ENCODE measurements at regions not wholly inside any gene's neighbourhood (a gene's known extent, or its start where the extent isn't known, plus 50 kb on each side); places are given as distances from the start of the nearest gene placed in this dataset.

- Histone ChIP-seq H3K9me3 (ENCODE audit: low read depth) (no peaks in the 10 kb centered on the region), H3K27ac (no peak overlapping the region), H2AFZ (replicated peaks) (peak overlapping the region; percentile 23), H3K27me3 (no peaks in the 10 kb centered on the region), H3K4me1 (peaks cover 26% of the 10 kb centered on the region), H3K4me3 (no peak overlapping the region), H4K20me1 (ENCODE audit: low read depth) (no peaks in the 10 kb centered on the region), H3K36me3 (no peaks in the 10 kb centered on the region), H3K9ac (no peak overlapping the region), H3K4me2 (peak overlapping the region; percentile 43), H3K79me2 (ENCODE audit: low read depth) (no peaks in the 10 kb centered on the region), H3F3A (ENCODE audit: low read depth) (no peaks in the 10 kb centered on the region)
- H3K27me3 Mint-ChIP-seq (ENCODE audit: insufficient read depth, low read depth): no peaks in the 10 kb centered on the region
- H3K9me3 Mint-ChIP-seq: no peaks in the 10 kb centered on the region
- no peaks in the 10 kb centered on the region for H3K36me3 Mint-ChIP-seq
- no peak overlapping the region for H3K4me3 Mint-ChIP-seq
- TF ChIP-seq, protein P1, sequence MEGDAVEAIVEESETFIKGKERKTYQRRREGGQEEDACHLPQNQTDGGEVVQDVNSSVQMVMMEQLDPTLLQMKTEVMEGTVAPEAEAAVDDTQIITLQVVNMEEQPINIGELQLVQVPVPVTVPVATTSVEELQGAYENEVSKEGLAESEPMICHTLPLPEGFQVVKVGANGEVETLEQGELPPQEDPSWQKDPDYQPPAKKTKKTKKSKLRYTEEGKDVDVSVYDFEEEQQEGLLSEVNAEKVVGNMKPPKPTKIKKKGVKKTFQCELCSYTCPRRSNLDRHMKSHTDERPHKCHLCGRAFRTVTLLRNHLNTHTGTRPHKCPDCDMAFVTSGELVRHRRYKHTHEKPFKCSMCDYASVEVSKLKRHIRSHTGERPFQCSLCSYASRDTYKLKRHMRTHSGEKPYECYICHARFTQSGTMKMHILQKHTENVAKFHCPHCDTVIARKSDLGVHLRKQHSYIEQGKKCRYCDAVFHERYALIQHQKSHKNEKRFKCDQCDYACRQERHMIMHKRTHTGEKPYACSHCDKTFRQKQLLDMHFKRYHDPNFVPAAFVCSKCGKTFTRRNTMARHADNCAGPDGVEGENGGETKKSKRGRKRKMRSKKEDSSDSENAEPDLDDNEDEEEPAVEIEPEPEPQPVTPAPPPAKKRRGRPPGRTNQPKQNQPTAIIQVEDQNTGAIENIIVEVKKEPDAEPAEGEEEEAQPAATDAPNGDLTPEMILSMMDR (IDR thresholded peaks at IDR 0.05): no peak
- TF ChIP-seq EZH2 (IDR thresholded peaks at IDR 0.05) (no peak), EZH2phosphoT487 (IDR thresholded peaks at IDR 0.05) (no peak)
- peak; percentile 54 for DNase-seq (ENCODE audit: low spot score)
- H3K4me1 Mint-ChIP-seq: peaks cover 21% of the 10 kb centered on the region
- no peak overlapping the region for H3K27ac Mint-ChIP-seq
Observed at GRCh38 chr9:13443346-13444244, 164.1 kb upstream of the MPDZ start.

DNA sequence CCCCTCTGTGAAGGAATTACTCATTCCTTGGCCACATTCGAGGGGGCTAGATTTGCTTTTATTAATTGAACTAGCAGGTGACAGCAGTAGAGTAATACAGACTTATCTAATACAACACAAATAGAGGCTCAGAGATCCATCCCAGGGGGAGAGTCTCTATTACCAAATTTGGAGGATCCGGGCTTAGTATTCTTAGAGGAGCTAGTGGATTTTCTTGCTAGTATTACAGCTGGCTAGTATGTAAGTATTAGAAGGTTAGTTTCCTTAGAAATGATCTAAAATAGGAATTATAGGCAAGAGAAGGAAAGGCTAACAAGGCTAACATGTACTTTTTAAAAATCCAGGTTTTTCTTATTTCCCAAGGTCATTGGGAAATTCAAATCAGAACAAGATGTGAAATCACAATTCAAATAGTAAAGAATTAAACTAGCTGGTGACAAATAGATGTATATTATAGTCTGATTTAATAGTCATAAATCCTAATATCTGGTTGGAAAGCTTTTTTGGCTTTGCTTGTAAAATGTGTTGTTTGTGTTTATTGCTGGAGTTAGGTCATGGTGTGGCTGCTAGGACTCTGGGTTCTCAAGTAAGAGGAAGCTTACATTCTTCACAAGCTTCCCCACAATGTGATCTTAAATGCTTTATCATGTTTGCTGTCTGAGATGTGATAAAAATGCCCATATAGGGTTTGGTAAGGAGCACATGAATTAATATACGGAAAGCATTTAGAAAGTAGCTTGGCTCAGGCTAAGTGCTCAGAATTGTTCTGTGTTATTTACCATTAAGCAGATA lies 160.4 kb upstream of the MPDZ start:
- H3K4me2 ChIP-seq: no peak overlapping the region
- Mint-ChIP-seq H3K27me3 (ENCODE audit: insufficient read depth, low read depth) (no peaks in the 10 kb centered on the region), H3K9me3 (no peaks in the 10 kb centered on the region), H3K4me3 (no peak overlapping the region), H3K27ac (no peak overlapping the region), H3K36me3 (no peaks in the 10 kb centered on the region), H3K4me1 (peaks cover 9% of the 10 kb centered on the region)
- H3F3A ChIP-seq (ENCODE audit: low read depth): no peaks in the 10 kb centered on the region
- H3K9me3 ChIP-seq (ENCODE audit: low read depth): no peaks in the 10 kb centered on the region
- H3K27me3 ChIP-seq: no peaks in the 10 kb centered on the region
- H4K20me1 ChIP-seq (ENCODE audit: low read depth): no peaks in the 10 kb centered on the region
- H3K27ac ChIP-seq: no peak overlapping the region
- no peak overlapping the region for H3K9ac ChIP-seq
- no peaks in the 10 kb centered on the region for H3K79me2 ChIP-seq (ENCODE audit: low read depth)
- H3K36me3 ChIP-seq: no peaks in the 10 kb centered on the region
- peaks cover 22% of the 10 kb centered on the region for H3K4me1 ChIP-seq
- TF ChIP-seq EZH2 (IDR thresholded peaks at IDR 0.05): no peak
- TF ChIP-seq, protein P1 (IDR thresholded peaks at IDR 0.05): no peak
- TF ChIP-seq EZH2phosphoT487 (IDR thresholded peaks at IDR 0.05): no peak
- no peak overlapping the region for H2AFZ ChIP-seq (replicated peaks)
- H3K4me3 ChIP-seq: no peak overlapping the region
- DNase-seq (ENCODE audit: low spot score): no peak

DNA sequence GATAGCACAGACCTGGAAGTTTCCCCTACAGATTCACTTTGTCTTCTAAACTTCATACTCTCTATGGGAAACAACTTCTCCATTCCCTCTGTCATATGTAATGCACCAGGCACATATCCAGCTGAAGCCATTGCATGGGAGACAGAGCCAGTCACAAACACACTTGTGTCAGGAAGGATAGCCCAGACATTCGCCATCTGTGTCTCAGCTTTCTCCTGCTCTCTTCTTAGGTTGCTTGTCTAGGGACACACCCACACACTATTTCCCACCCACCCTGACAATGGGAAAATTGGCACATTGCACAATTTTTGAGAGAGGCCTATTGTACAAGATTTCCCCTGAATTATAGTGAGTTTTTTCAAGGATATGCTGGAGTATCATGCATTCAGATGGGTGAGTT lies 158.4 kb upstream of the MPDZ start:
- no peak for DNase-seq (ENCODE audit: low spot score)
- Histone ChIP-seq H3K4me3 (no peak overlapping the region), H3K9me3 (ENCODE audit: low read depth) (no peaks in the 10 kb centered on the region), H3K27me3 (no peaks in the 10 kb centered on the region), H4K20me1 (ENCODE audit: low read depth) (no peaks in the 10 kb centered on the region), H2AFZ (replicated peaks) (no peak overlapping the region), H3K27ac (no peak overlapping the region), H3K79me2 (ENCODE audit: low read depth) (no peaks in the 10 kb centered on the region), H3K9ac (no peak overlapping the region), H3F3A (ENCODE audit: low read depth) (no peaks in the 10 kb centered on the region), H3K36me3 (no peaks in the 10 kb centered on the region), H3K4me1 (peaks cover 4% of the 10 kb centered on the region), H3K4me2 (no peak overlapping the region)
- no peak overlapping the region for H3K27ac Mint-ChIP-seq
- H3K27me3 Mint-ChIP-seq (ENCODE audit: insufficient read depth, low read depth): no peaks in the 10 kb centered on the region
- TF ChIP-seq EZH2 (IDR thresholded peaks at IDR 0.05): no peak
- TF ChIP-seq, protein P1 (IDR thresholded peaks at IDR 0.05): no peak
- no peak for TF ChIP-seq EZH2phosphoT487 (IDR thresholded peaks at IDR 0.05)
- H3K36me3 Mint-ChIP-seq: no peaks in the 10 kb centered on the region
- peaks cover 3% of the 10 kb centered on the region for H3K4me1 Mint-ChIP-seq
- H3K4me3 Mint-ChIP-seq: no peak overlapping the region
- H3K9me3 Mint-ChIP-seq: no peaks in the 10 kb centered on the region
